Testis (tissue), 2 donors: ENCODE measurements at regions not wholly inside any gene's neighbourhood (a gene's known extent, or its start where the extent isn't known, plus 50 kb on each side); places are given as distances from the start of the nearest gene placed in this dataset.

Experiments used
- DNase-seq: peaks from one replicate; pipeline ENCODE4 v3.0.0-alpha.2; 2019
- H3K27ac ChIP-seq, 2 donors: fragments of 200-600 bp; sonication (generic); one replicate each; pipeline ENCODE4 v1.5.1; 2019
- H3K27me3 ChIP-seq: fragments of 200-600 bp; sonication (generic); one replicate; pipeline ENCODE4 v1.5.1; 2019
- H3K36me3 ChIP-seq: fragments of 200-600 bp; sonication (generic); one replicate; pipeline ENCODE4 v1.5.1; 2017; ENCODE audit warnings: low read depth; ENCODE audit errors: missing control alignments
- H3K4me1 ChIP-seq: fragments of 200-600 bp; sonication (generic); one replicate; pipeline ENCODE4 v1.5.1; 2019
- H3K4me3 ChIP-seq, 2 donors: fragments of 200-600 bp; sonication (generic); one replicate each; pipeline ENCODE4 v1.5.1; 2017 to 2019
- H3K9me3 ChIP-seq: fragments of 200-600 bp; sonication (generic); one replicate; pipeline ENCODE4 v1.5.1; 2017
- POLR2A ChIP-seq: fragments of 450-650 bp; IDR thresholded peaks from one replicate; pipeline ENCODE4 v1.6.1; 2017; ENCODE audit warnings: antibody characterized with exemption, mild to moderate bottlenecking, moderate library complexity
- WGBS, 2 donors: methylation state at CpG; one replicate each; pipeline ENCODE4 v1.1.5; 2018; 5-methylcytosine and 5-hydroxymethylcytosine counted together
- intact Hi-C: fragments of 100-400 bp; cut with DNase I; formaldehyde crosslinking; loops from one replicate; pipeline ENCODE4 v1.15.1; 2023; ENCODE audit warnings: low total_unique reads
- TF ChIP-seq, protein P1 (sequence below), 3 experiments: fragments of 450-650 bp in 2 of 3; fragments of 200-600 bp in 1 of 3; sonication (generic) in 1 of 3; IDR thresholded peaks; one replicate each; pipeline ENCODE4 v1.5.1; 2016 to 2019; ENCODE audit warnings: antibody characterized with exemption in 3 of 3, mild to moderate bottlenecking in 2 of 3, moderate library complexity in 1 of 3

DNA sequence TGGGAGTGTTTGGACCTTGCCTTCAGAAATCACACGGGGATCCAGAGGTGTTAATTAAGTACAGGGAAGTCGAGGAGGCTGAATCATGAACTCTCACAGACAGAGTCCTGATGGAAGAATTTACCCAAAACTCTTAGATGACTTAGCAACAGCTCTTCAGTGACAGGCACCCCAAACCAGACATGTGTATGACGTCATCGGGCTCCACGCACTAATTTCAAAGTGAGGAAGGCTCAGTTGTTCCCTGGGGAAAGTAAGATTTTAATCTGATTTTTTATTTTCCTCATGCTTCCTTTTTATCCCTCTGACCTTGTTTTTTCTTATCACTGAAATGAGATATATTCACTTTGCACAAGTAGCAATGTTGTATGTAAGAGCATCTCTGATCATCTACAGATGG is 1363.5 kb downstream of the AACS start:
- H3K9me3 ChIP-seq, result no peaks in the 10 kb centered on the region
- H3K4me1 ChIP-seq, result no peaks in the 10 kb centered on the region
- no peak overlapping the region for H3K27ac ChIP-seq
- intact Hi-C loops, result no loop called here
- H3K27me3 ChIP-seq, result no peaks in the 10 kb centered on the region
- no peak for TF ChIP-seq POLR2A
- TF ChIP-seq, protein P1, sequence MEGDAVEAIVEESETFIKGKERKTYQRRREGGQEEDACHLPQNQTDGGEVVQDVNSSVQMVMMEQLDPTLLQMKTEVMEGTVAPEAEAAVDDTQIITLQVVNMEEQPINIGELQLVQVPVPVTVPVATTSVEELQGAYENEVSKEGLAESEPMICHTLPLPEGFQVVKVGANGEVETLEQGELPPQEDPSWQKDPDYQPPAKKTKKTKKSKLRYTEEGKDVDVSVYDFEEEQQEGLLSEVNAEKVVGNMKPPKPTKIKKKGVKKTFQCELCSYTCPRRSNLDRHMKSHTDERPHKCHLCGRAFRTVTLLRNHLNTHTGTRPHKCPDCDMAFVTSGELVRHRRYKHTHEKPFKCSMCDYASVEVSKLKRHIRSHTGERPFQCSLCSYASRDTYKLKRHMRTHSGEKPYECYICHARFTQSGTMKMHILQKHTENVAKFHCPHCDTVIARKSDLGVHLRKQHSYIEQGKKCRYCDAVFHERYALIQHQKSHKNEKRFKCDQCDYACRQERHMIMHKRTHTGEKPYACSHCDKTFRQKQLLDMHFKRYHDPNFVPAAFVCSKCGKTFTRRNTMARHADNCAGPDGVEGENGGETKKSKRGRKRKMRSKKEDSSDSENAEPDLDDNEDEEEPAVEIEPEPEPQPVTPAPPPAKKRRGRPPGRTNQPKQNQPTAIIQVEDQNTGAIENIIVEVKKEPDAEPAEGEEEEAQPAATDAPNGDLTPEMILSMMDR (IDR thresholded peaks at IDR 0.05), result no peak
- H3K36me3 ChIP-seq, result no peaks in the 10 kb centered on the region
- no peak for DNase-seq
- 77 to 83% methylated on average over 5 of the region's 5 CpGs for WGBS, 2 donors
- H3K4me3 ChIP-seq, result no peak overlapping the region

DNA sequence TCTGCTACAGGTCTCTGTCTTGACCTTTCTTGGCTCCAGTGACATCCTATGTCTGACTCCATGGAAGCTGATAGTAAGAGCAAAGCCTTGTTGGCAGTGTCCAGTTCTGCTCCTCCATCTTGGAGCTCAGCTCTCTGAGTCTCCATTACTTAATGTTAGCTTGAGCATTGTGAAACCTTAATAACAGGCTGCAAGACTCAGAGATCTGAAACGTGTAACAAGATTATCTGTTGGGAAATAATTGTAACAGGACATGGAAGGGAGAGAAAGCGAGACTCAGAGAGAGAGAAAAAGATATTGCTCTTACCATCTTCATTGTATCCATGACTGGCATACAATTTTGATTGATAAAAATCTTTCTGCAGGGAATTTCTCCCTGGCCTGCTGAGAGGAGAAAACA is 1365.7 kb downstream of the AACS start:
- Histone ChIP-seq H3K27ac (no peak overlapping the region), H3K4me3 (no peak overlapping the region), H3K27me3 (no peaks in the 10 kb centered on the region), H3K4me1 (no peaks in the 10 kb centered on the region), H3K36me3 (no peaks in the 10 kb centered on the region), H3K9me3 (no peaks in the 10 kb centered on the region)
- no peak for TF ChIP-seq POLR2A
- TF ChIP-seq, protein P1 (IDR thresholded peaks at IDR 0.05), result no peak
- DNase-seq, result no peak
- intact Hi-C loops, result no loop called here
- WGBS, 2 donors, result 47 to 60% methylated on average over 2 of the region's 2 CpGs

DNA sequence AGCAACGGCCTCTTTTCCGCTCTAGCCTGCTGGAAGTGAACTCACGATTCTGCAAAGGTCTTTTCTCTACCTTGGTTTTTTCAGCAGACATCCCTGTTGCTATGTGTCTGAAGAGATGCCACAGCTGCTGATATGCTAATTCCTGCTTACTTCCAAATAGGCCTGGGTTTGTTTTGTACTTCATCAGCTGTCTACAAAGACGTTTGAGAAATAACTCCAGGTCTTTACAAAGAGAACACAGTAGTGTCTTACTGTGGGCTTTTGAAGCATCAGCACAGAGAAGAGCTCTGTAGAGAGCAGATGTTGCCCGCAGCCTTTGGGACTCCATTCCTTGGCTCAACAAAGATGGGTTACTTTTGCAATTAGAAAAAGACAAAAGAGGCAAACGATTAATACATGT is 1366.5 kb downstream of the AACS start:
- no peaks in the 10 kb centered on the region for H3K27me3 ChIP-seq
- WGBS, 2 donors, result 65 to 71% methylated on average over 6 of the region's 6 CpGs
- no peak overlapping the region for H3K27ac ChIP-seq
- intact Hi-C loops, result no loop called here
- no peak for DNase-seq
- no peaks in the 10 kb centered on the region for H3K36me3 ChIP-seq
- H3K4me3 ChIP-seq, result no peak overlapping the region
- TF ChIP-seq POLR2A, result no peak
- TF ChIP-seq, protein P1 (IDR thresholded peaks at IDR 0.05), result no peak
- H3K4me1 ChIP-seq, result no peaks in the 10 kb centered on the region
- no peaks in the 10 kb centered on the region for H3K9me3 ChIP-seq

DNA sequence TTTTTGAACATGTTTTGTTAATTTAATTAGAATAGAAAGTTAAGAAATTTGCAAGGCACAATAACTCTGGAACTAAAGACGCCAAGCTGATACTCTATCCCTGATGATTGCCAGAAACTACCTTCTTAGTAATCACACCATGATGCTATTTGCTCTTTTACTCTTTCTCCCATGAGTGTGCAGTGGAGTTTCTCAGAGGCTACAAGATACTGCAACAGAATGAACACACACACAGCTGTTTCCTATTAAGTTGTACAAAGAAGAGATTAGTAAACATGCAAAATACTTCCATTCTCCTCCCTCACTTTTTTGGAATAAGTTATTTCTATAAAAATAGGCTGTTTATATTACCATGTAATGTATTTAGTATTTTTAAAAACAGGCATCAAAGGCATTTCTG is 1367.5 kb downstream of the AACS start:
- WGBS, 2 donors, result 59 to 64% methylated on average over 1 of the region's 1 CpG
- intact Hi-C loops, result no loop called here
- TF ChIP-seq, protein P1 (IDR thresholded peaks at IDR 0.05), result no peak
- TF ChIP-seq POLR2A, result no peak
- DNase-seq, result no peak
- Histone ChIP-seq H3K4me3 (no peak overlapping the region), H3K36me3 (no peaks in the 10 kb centered on the region), H3K4me1 (no peaks in the 10 kb centered on the region), H3K27me3 (no peaks in the 10 kb centered on the region), H3K27ac (no peak overlapping the region), H3K9me3 (no peaks in the 10 kb centered on the region)

DNA sequence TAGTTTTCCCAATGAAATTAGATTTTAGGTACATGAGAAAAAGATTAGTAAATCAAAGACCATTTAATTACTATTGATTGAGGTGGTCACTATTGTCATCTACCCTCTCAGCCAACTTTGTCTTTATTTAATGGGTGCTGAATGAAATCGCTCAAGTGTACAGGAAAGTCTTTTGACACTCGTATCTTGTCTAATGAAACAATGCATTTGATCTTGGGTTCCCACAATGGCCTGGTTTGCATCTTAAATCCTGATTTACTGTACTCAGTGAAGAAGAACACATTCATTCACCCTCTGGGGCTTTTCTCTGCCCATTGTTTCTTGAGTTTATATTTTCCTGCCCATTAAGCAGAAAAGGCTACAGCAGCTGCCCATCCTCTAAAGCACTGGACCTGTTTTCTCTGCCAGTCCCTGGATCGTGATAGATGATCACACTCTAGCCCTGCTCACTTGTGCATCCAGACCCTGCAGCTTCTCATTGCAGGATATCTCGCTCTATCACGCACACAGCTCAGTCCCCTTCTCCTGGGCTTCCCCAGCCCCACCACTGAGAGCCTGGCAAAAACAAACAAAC is 1369.3 kb downstream of the AACS start:
- no peak for DNase-seq
- TF ChIP-seq, protein P1 (IDR thresholded peaks at IDR 0.05), result no peak
- no peaks in the 10 kb centered on the region for H3K27me3 ChIP-seq
- no peak overlapping the region for H3K4me3 ChIP-seq
- no peaks in the 10 kb centered on the region for H3K36me3 ChIP-seq
- H3K9me3 ChIP-seq, result no peaks in the 10 kb centered on the region
- intact Hi-C loops, result no loop called here
- no peak overlapping the region for H3K27ac ChIP-seq
- H3K4me1 ChIP-seq, result no peaks in the 10 kb centered on the region
- 85 to 88% methylated on average over 5 of the region's 5 CpGs for WGBS, 2 donors
